HEK293T (cell line): ENCODE measurements at regions not wholly inside any gene's neighbourhood (a gene's known extent, or its start where the extent isn't known, plus 50 kb on each side); places are given as distances from the start of the nearest gene placed in this dataset.

ENCODE experiments used
- ARNT ChIP-seq: fragments of 450-650 bp; IDR thresholded peaks from 2 replicates; pipeline ENCODE4 v1.6.1; 2017; ENCODE audit warnings: mild to moderate bottlenecking
- BHLHE40 ChIP-seq: fragments of 450-650 bp; IDR thresholded peaks from 2 replicates; pipeline ENCODE4 v1.6.1; 2016; ENCODE audit warnings: mild to moderate bottlenecking, moderate library complexity, borderline replicate concordance
- FOXA1 ChIP-seq: fragments of 450-650 bp; IDR thresholded peaks from 2 replicates; pipeline ENCODE4 v1.6.1; 2016; ENCODE audit warnings: mild to moderate bottlenecking
- HDGF ChIP-seq: fragments of 450-650 bp; IDR thresholded peaks from 2 replicates; pipeline ENCODE4 v1.6.1; 2017; ENCODE audit warnings: antibody characterized with exemption, borderline replicate concordance
- SP1 ChIP-seq: fragments of 450-650 bp; IDR thresholded peaks from 2 replicates; pipeline ENCODE4 v1.6.1; 2017
- SUZ12 ChIP-seq: fragments of 450-650 bp; IDR thresholded peaks from 2 replicates; pipeline ENCODE4 v1.6.1; 2016; ENCODE audit warnings: mild to moderate bottlenecking
- TARDBP ChIP-seq: fragments of 450-650 bp; IDR thresholded peaks from 2 replicates; pipeline ENCODE4 v1.6.1; 2016

- TF ChIP-seq ARNT, result no peak
- no peak for TF ChIP-seq FOXA1
- TF ChIP-seq SUZ12, result no peak
- no peak for TF ChIP-seq TARDBP
- TF ChIP-seq BHLHE40, result no peak
- no peak for TF ChIP-seq HDGF
- TF ChIP-seq SP1, result no peak
Observed at GRCh38 chr3:6416049-6416661, 444.8 kb upstream of the GRM7 start.
